GM23248 (cell line): ENCODE measurements at regions not wholly inside any gene's neighbourhood (a gene's known extent, or its start where the extent isn't known, plus 50 kb on each side); places are given as distances from the start of the nearest gene placed in this dataset.

Source experiments
- DNase-seq: peaks from one replicate; pipeline ENCODE4 v3.0.0-alpha.2; 2015
- H2AFZ ChIP-seq: fragments of 200-600 bp; sonication (generic); 2 replicates; pipeline ENCODE4 v1.6.1; 2016; ENCODE audit warnings: antibody characterized with exemption
- H3F3A ChIP-seq: fragments of 200-600 bp; sonication (generic); 2 replicates; pipeline ENCODE4 v1.6.1; 2016; ENCODE audit warnings: mild to moderate bottlenecking, antibody characterized with exemption, mixed run types; ENCODE audit not compliant: insufficient read depth
- H3K27ac ChIP-seq: fragments of 200-600 bp; sonication (generic); 2 replicates; pipeline ENCODE4 v1.5.1; 2016; ENCODE audit warnings: mild to moderate bottlenecking
- H3K27me3 ChIP-seq: fragments of 200-600 bp; sonication (generic); replicated peaks from 2 replicates; pipeline ENCODE4 v1.6.1; 2016; ENCODE audit warnings: mild to moderate bottlenecking; ENCODE audit not compliant: insufficient read depth
- H3K36me3 ChIP-seq: fragments of 200-600 bp; sonication (generic); 2 replicates; pipeline ENCODE4 v1.6.1; 2016; ENCODE audit warnings: low read depth, mild to moderate bottlenecking
- H3K4me1 ChIP-seq: fragments of 200-600 bp; sonication (generic); 2 replicates; pipeline ENCODE4 v1.6.1; 2016; ENCODE audit warnings: mild to moderate bottlenecking; ENCODE audit not compliant: insufficient read depth
- H3K4me2 ChIP-seq: fragments of 200-600 bp; sonication (generic); one replicate; pipeline ENCODE4 v1.6.1; 2016; ENCODE audit warnings: mild to moderate bottlenecking; ENCODE audit not compliant: unreplicated experiment
- H3K4me3 ChIP-seq: fragments of 200-600 bp; sonication (generic); 2 replicates; pipeline ENCODE4 v1.5.1; 2016; ENCODE audit warnings: mild to moderate bottlenecking
- H3K79me2 ChIP-seq: fragments of 200-600 bp; sonication (generic); 2 replicates; pipeline ENCODE4 v1.6.1; 2016; ENCODE audit warnings: mild to moderate bottlenecking; ENCODE audit not compliant: insufficient read depth
- H3K9ac ChIP-seq: fragments of 200-600 bp; sonication (generic); 2 replicates; pipeline ENCODE4 v1.6.1; 2016; ENCODE audit warnings: mild to moderate bottlenecking
- H3K9me2 ChIP-seq: fragments of 200-600 bp; sonication (generic); 2 replicates; pipeline ENCODE4 v1.6.1; 2016; ENCODE audit warnings: mixed run types, mild to moderate bottlenecking, moderate library complexity; ENCODE audit not compliant: insufficient read depth
- H3K9me3 ChIP-seq: fragments of 200-600 bp; sonication (generic); one replicate; pipeline ENCODE4 v1.6.1; 2017; ENCODE audit warnings: low read depth
- H4K20me1 ChIP-seq: fragments of 200-600 bp; sonication (generic); 2 replicates; pipeline ENCODE4 v1.6.0; 2016; ENCODE audit not compliant: insufficient read depth
- EZH2 ChIP-seq: fragments of 200-600 bp; sonication (generic); IDR thresholded peaks from 2 replicates; pipeline ENCODE4 v1.6.1; 2018; ENCODE audit warnings: antibody characterized with exemption, mild to moderate bottlenecking; ENCODE audit not compliant: insufficient read depth, poor library complexity, severe bottlenecking
- EZH2phosphoT487 ChIP-seq: fragments of 200-600 bp; sonication (generic); IDR thresholded peaks from 2 replicates; pipeline ENCODE4 v1.6.1; 2018; ENCODE audit warnings: antibody characterized with exemption, moderate library complexity, mild to moderate bottlenecking, low read depth; ENCODE audit not compliant: insufficient read depth
- WGBS, 2 experiments: methylation state at CpG; one replicate each; pipeline ENCODE4 v1.1.6; 2015 to 2017; ENCODE audit warnings: low lambda C conversion rate in 2 of 2, low coverage in 1 of 2; ENCODE audit errors: missing lambda C conversion rate in 2 of 2; 5-methylcytosine and 5-hydroxymethylcytosine counted together
- in situ Hi-C: fragments of 300-500 bp; cut with MboI; formaldehyde crosslinking; loops from 2 replicates; pipeline ENCODE4 v1.15.0; 2020

DNA sequence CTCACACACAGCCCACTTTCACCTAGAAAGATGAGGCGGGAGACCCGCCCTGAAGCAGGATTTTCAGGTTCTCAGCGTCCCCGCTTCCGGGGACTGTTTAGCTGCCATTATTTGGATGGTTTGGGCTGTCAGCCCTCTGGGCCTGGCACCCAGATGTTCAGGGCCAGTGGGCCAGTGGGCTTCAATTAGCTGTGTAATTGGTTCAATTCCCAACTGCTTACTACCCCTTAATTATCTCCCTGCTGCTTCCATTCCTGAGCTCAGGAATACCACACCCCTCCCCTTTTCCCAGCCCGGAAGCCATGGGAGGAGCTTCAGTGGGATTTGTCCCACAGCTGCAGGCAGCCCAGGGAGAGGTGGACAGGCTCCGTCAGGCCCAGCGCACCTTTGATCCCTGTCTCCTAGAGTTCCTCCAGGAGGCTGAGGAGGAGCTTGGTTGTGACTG lies 114.1 kb upstream of the MYCN start:
- no peak for TF ChIP-seq EZH2phosphoT487
- no peak for TF ChIP-seq EZH2
- no peaks in the 10 kb centered on the region for H3K9me2 ChIP-seq
- no peaks in the 10 kb centered on the region for H3K79me2 ChIP-seq
- H2AFZ ChIP-seq = no peak overlapping the region
- no peak overlapping the region for H3K27ac ChIP-seq
- H3F3A ChIP-seq = no peaks in the 10 kb centered on the region
- 9 to 17% methylated on average over 8 of the region's 8 CpGs for WGBS, 2 experiments
- in situ Hi-C loops = no loop called here
- no peak overlapping the region for H3K9ac ChIP-seq
- H3K4me2 ChIP-seq = no peak overlapping the region
- H3K4me1 ChIP-seq = no peaks in the 10 kb centered on the region
- no peaks in the 10 kb centered on the region for H4K20me1 ChIP-seq
- DNase-seq = no peak
- H3K36me3 ChIP-seq = no peaks in the 10 kb centered on the region
- no peaks in the 10 kb centered on the region for H3K9me3 ChIP-seq
- no peaks in the 10 kb centered on the region for H3K27me3 ChIP-seq
- H3K4me3 ChIP-seq = no peak overlapping the region

DNA sequence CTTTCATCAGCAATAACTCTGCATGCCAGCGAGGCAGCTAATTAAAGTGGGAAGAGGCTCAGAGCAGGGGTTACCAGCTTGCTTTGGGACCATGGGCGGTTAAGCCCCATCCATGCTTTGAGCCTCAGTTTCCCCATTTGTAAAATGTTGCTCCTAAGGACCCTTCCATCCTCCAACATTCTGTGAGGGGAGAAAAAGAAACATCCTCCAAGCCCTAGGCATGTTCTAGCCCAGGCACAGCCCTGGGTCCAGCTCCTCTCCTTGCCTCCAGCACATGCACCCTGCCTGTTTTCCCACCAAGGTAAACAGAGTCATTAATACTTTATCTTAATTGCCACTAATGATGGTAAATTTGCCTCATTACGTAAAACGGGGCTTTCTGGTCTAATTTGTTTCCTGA lies 113.3 kb upstream of the MYCN start:
- Histone ChIP-seq H4K20me1 (no peaks in the 10 kb centered on the region), H2AFZ (no peak overlapping the region), H3K27ac (no peak overlapping the region), H3K9me2 (no peaks in the 10 kb centered on the region), H3K27me3 (no peaks in the 10 kb centered on the region), H3K9me3 (no peaks in the 10 kb centered on the region), H3K4me3 (no peak overlapping the region), H3K4me1 (no peaks in the 10 kb centered on the region), H3K9ac (no peak overlapping the region), H3F3A (no peaks in the 10 kb centered on the region), H3K36me3 (no peaks in the 10 kb centered on the region), H3K79me2 (no peaks in the 10 kb centered on the region), H3K4me2 (no peak overlapping the region)
- DNase-seq = no peak
- 30 to 31% methylated on average over 4 of the region's 4 CpGs for WGBS, 2 experiments
- no peak for TF ChIP-seq EZH2
- TF ChIP-seq EZH2phosphoT487 = no peak
- in situ Hi-C loops = no loop called here

DNA sequence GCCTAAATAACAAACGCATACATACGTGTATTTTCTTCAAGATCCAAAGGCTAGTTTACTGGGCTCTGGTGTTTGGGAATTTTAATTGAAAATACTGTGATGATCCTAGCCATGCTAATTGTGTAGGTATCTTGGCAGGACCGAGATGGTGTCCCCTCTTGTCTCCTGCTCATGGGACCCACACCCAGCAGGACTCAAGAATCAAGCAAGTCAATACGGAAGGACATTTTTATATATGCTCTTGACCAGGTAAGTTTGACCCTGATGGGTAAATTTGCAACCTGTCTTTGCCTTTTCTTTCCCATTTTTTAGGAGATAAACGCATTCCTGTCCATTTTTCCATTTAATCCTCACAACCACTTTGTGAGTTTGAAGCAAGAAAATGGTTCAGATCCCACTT lies 111.8 kb upstream of the MYCN start:
- no peaks in the 10 kb centered on the region for H3K36me3 ChIP-seq
- no peak for DNase-seq
- H3K4me1 ChIP-seq = no peaks in the 10 kb centered on the region
- no peak overlapping the region for H3K4me3 ChIP-seq
- H3K27me3 ChIP-seq = no peaks in the 10 kb centered on the region
- 44 to 49% methylated on average over 5 of the region's 5 CpGs for WGBS, 2 experiments
- H4K20me1 ChIP-seq = no peaks in the 10 kb centered on the region
- no peak overlapping the region for H3K4me2 ChIP-seq
- H2AFZ ChIP-seq = no peak overlapping the region
- H3K9me3 ChIP-seq = no peaks in the 10 kb centered on the region
- in situ Hi-C loops = no loop called here
- H3K9ac ChIP-seq = no peak overlapping the region
- H3K79me2 ChIP-seq = no peaks in the 10 kb centered on the region
- H3F3A ChIP-seq = no peaks in the 10 kb centered on the region
- H3K27ac ChIP-seq = no peak overlapping the region
- TF ChIP-seq EZH2 (no peak), EZH2phosphoT487 (no peak)
- H3K9me2 ChIP-seq = no peaks in the 10 kb centered on the region

DNA sequence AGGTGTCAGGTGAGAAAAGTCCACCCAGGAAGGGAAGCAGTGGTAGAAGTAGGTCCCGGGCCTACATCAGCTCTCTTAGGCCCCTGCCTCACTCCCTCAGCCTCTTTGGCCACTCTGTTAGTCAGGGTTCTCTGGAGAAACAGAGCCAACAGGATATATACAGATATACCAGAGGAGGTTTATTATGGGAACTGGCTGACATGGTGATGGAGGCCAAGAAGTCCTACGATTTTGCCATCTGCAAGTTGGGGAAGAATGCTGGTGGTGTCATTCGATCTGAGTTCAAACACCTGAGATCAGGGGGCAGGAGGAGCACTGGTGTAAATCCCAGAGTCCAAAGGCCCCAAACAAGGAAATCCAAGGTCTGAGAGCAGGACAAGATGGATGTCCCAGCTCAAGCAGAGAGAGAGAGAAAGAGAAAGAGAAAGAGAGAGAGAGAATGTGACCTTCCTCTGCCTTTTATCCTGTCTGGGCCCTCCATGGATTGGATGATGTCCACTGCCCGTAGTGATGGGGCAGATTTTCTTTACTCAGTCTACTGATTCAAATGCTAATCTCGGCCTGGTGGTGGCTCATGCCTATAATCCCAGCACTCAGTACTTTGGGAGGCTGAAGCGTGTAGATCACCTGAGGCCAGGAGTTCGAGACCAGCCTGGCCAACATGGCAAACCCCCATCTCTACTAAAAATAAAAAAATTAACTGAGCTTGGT lies 111.1 kb upstream of the MYCN start:
- Histone ChIP-seq H3K9me2 (no peaks in the 10 kb centered on the region), H3K27ac (no peak overlapping the region), H3K4me1 (no peaks in the 10 kb centered on the region), H3K4me3 (no peak overlapping the region), H3K36me3 (no peaks in the 10 kb centered on the region), H3K9me3 (no peaks in the 10 kb centered on the region), H3F3A (no peaks in the 10 kb centered on the region), H3K27me3 (no peaks in the 10 kb centered on the region), H3K79me2 (no peaks in the 10 kb centered on the region), H3K4me2 (no peak overlapping the region), H4K20me1 (no peaks in the 10 kb centered on the region), H2AFZ (no peak overlapping the region), H3K9ac (no peak overlapping the region)
- no peak for DNase-seq
- in situ Hi-C loops = no loop called here
- TF ChIP-seq EZH2phosphoT487 = no peak
- TF ChIP-seq EZH2 = no peak
- WGBS, 2 experiments = 26 to 27% methylated on average over 7 of the region's 7 CpGs

DNA sequence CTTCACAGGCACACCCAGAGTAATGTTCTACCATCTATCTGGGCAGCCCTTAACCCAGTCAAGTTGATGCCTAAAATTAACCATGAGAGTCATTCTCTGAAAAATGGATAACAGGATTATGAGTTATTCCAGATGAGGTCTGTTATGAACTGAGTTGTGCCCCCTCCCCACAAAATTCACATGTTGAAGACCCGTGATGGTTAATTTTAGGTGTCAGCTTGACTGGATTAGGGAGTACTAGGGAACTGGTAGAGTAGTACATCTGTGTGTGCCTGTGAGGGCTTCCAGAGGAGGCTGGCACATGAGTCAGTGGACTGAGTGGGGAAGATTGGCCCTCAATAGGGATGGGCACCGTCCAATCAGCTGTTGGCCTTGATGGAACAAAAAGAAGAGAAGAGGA lies 110.4 kb upstream of the MYCN start:
- H3K36me3 ChIP-seq = no peaks in the 10 kb centered on the region
- no peaks in the 10 kb centered on the region for H3F3A ChIP-seq
- TF ChIP-seq EZH2phosphoT487 = no peak
- no peak for TF ChIP-seq EZH2
- H3K27me3 ChIP-seq = no peaks in the 10 kb centered on the region
- 7 to 8% methylated on average over 1 to 2 of the region's 2 CpGs for WGBS, 2 experiments
- no peak for DNase-seq
- no peak overlapping the region for H3K4me3 ChIP-seq
- no peaks in the 10 kb centered on the region for H3K79me2 ChIP-seq
- no peak overlapping the region for H3K9ac ChIP-seq
- in situ Hi-C loops = no loop called here
- H2AFZ ChIP-seq = no peak overlapping the region
- H3K9me3 ChIP-seq = no peaks in the 10 kb centered on the region
- no peaks in the 10 kb centered on the region for H4K20me1 ChIP-seq
- no peaks in the 10 kb centered on the region for H3K9me2 ChIP-seq
- H3K4me1 ChIP-seq = no peaks in the 10 kb centered on the region
- no peak overlapping the region for H3K4me2 ChIP-seq
- H3K27ac ChIP-seq = no peak overlapping the region
